HG03066 (cell line): ENCODE measurements at regions not wholly inside any gene's neighbourhood (a gene's known extent, or its start where the extent isn't known, plus 50 kb on each side); places are given as distances from the start of the nearest gene placed in this dataset.

Experiments
- ATAC-seq: cut with Tn5 transposase; IDR thresholded peaks from one replicate; pipeline ENCODE4 v1.9.1; 2021; ENCODE audit warnings: low read depth; ENCODE audit not compliant: unreplicated experiment

GRCh38 chr11:116240710-116241109 lies 532.1 kb downstream of the BUD13 start:
- no peak for ATAC-seq

GRCh38 chr11:116239247-116239646 lies 533.5 kb downstream of the BUD13 start:
- no peak for ATAC-seq

GRCh38 chr11:116234989-116235568 lies 537.7 kb downstream of the BUD13 start:
- ATAC-seq: no peak

- ATAC-seq: no peak
Measured at GRCh38 chr11:116233561-116233960, 539.2 kb downstream of the BUD13 start.

- ATAC-seq: no peak
Measured at GRCh38 chr11:116232364-116232828, 540.4 kb downstream of the BUD13 start.

- ATAC-seq: no peak
Measured at GRCh38 chr11:116231543-116231942, 541.2 kb downstream of the BUD13 start.

GRCh38 chr11:116230438-116230837 lies 542.3 kb downstream of the BUD13 start:
- ATAC-seq: no peak

GRCh38 chr11:116229236-116229970 lies 543.4 kb downstream of the BUD13 start:
- no peak for ATAC-seq

GRCh38 chr11:116226731-116227130 lies 546.1 kb downstream of the BUD13 start:
- ATAC-seq: no peak

GRCh38 chr11:116225784-116226585 lies 546.8 kb downstream of the BUD13 start:
- ATAC-seq: no peak

GRCh38 chr11:116225236-116225635 lies 547.6 kb downstream of the BUD13 start:
- no peak for ATAC-seq

GRCh38 chr11:116224889-116225200 lies 547.9 kb downstream of the BUD13 start:
- no peak for ATAC-seq

GRCh38 chr11:116224154-116224888 lies 548.5 kb downstream of the BUD13 start:
- ATAC-seq: no peak

GRCh38 chr11:116221351-116221750 lies 551.4 kb downstream of the BUD13 start:
- no peak for ATAC-seq

GRCh38 chr11:116219171-116219635 lies 553.6 kb downstream of the BUD13 start:
- ATAC-seq: no peak

- ATAC-seq: no peak
Measured at GRCh38 chr11:116217441-116217840, 555.3 kb downstream of the BUD13 start.

- ATAC-seq: no peak
Measured at GRCh38 chr11:116217006-116217405, 555.8 kb downstream of the BUD13 start.

- ATAC-seq: no peak
Measured at GRCh38 chr11:116215471-116216113, 557.2 kb downstream of the BUD13 start.

- no peak for ATAC-seq
Measured at GRCh38 chr11:116211147-116211546, 561.6 kb downstream of the BUD13 start.

- ATAC-seq: no peak
Measured at GRCh38 chr11:116210663-116211062, 562.1 kb downstream of the BUD13 start.
